GM19351 (cell line): ENCODE measurements at regions not wholly inside any gene's neighbourhood (a gene's known extent, or its start where the extent isn't known, plus 50 kb on each side); places are given as distances from the start of the nearest gene placed in this dataset.

Source experiments
- ATAC-seq: cut with Tn5 transposase; IDR thresholded peaks from one replicate; pipeline ENCODE4 v1.9.1; 2021; ENCODE audit warnings: mild to moderate bottlenecking, moderate library complexity; ENCODE audit not compliant: unreplicated experiment

DNA sequence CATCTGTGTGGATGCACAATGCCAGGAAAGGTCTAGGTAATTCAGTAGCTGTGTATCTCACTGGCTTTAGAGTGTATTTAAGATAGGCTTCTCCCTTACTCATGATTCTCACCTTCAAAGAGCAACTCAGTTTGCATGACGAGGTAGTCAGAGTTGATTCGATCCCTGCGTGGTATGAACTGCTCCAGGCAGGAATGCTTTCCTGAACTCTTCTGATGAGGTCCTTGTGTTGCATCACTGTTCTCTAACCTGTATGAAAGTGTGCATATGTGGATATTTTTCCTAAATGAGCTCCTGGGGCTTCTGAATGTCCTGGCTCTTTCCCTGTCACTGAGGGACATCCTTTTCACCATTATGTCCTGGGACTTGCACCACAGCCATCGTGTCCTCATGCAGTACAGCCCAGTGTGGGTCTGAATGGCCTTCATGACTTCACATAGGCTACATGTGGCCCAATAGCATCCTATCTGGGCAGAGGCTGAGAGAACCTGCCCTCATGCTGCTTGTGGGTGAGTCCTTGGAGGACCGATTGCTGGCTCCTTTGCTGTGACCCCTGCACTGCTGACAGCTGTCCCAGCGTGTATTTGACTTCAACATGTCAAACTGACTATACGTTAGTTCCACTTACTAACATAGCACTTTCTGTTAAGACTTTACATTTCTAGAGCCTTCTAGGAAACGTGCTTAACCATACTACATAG is 65.3 kb upstream of the WDR1 start:
- no peak for ATAC-seq

DNA sequence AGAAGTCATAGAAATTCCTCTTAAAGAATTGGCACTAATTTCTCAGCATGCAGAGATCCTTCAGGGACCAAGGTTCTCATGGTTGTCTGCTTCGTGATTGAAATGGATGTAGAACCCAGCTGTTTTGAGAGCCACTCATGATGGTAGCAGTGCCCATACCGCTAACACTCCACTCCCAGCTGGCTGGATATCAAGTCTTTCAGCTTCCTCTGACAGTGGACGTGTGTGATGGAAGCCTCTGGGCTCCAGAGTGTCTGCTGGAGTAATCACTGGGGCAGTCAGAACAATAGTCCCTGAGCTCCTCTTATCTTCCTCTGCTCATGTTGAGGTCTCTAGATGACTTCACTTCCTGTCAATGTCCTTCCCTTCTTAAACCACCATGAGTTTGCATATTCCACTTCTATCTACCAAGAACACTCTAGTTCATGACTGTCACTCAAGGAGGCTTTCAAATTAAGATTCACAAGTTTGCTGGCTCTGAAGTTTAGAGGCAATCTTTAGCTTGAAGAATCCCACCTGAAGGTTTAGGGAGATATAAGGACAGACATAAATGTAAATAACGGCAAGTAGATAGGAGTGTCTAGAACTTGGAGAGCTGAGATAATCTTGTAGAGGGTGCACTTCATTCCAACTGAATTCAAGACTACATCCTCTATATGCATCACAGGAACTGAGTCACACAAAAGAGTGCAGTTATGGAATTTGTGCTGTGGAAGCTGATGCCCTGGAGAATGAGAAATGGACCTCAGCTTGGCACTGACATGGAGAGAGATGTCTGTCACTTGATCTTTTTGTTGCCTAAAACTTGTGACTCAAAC is 64.5 kb upstream of the WDR1 start:
- ATAC-seq: peak; percentile 99

DNA sequence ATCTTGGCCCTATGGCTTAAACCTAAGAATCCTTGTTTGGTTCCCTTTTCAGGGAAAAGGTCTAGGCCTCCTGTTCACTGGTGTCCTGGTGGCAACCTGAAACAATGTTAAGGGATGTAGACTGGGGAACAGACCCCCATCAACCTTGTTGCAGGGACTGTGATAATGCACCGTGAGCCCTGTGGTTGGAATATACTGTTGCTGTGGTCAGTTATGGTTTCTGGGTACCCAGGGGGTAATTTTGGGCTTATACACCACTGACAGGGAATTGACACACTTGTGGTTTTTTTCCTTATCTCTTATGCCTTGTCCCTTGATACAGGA is 64.0 kb upstream of the WDR1 start:
- no peak for ATAC-seq

DNA sequence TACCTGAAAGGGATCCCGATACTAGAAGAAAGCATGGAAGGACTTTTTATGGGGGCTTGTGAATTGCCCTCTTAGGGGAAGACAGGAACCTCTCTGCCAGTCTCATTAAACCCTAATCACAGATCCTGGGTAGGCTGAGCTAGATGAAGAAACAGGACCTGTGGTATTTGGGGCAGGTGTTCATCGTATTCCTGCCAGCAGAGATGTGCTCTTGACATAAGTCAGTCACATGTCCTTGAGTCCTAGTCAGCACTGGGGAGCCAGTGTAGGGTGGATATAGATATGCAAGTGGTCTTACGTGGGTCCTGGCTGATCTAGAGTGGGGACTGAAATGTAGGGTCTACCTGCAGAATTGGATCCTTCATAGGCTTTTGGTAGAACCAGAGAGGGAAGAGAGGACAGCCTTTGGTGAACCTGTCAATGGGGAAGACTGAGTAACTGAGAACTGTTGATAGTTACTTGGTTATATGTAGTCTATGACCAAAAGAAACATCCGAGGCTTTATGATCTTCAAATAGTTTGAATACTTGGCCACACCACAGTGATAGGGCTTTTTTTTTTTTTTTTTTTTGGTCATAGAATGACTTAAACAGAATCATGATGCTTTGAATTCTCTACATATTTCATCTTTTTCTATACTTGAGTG is 63.5 kb upstream of the WDR1 start:
- no peak for ATAC-seq

DNA sequence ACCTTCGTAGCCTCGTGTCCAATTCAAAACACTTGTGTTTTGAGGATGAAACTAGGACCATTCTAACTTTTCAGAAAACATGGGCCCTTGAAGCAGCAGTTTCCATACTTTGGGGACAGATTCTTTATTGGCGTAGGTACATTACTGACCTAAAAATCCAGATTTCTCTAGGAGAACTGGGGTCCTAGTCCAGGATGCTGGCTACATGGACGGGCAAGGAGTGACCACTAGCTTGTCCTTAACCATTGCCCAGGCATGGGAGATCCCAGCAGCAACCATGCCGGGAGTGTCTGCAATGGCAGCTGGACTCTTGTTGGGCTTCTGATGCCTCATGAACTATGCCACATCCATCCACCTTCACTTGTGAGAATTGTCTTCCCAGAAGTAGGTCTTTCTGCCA is 62.2 kb upstream of the WDR1 start:
- ATAC-seq: no peak

DNA sequence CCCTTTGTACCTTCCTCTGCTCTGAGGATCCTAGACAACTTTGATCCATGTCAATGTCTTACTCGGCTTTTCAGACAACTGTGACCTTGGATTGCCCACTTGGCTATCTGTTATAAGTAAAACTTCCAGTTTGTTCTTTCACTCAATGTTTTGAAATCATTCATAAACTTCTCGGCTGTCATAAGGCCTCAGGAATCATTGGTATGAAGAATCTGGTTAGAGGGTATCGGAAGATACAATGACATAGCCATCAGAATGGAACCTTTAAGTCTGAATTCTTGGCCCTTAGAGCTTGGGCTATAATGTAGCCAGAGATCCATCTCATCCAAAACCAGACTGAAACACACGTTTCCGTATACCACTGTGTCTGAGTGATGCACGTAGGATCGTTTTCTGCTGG is 59.0 kb upstream of the WDR1 start:
- ATAC-seq: no peak

DNA sequence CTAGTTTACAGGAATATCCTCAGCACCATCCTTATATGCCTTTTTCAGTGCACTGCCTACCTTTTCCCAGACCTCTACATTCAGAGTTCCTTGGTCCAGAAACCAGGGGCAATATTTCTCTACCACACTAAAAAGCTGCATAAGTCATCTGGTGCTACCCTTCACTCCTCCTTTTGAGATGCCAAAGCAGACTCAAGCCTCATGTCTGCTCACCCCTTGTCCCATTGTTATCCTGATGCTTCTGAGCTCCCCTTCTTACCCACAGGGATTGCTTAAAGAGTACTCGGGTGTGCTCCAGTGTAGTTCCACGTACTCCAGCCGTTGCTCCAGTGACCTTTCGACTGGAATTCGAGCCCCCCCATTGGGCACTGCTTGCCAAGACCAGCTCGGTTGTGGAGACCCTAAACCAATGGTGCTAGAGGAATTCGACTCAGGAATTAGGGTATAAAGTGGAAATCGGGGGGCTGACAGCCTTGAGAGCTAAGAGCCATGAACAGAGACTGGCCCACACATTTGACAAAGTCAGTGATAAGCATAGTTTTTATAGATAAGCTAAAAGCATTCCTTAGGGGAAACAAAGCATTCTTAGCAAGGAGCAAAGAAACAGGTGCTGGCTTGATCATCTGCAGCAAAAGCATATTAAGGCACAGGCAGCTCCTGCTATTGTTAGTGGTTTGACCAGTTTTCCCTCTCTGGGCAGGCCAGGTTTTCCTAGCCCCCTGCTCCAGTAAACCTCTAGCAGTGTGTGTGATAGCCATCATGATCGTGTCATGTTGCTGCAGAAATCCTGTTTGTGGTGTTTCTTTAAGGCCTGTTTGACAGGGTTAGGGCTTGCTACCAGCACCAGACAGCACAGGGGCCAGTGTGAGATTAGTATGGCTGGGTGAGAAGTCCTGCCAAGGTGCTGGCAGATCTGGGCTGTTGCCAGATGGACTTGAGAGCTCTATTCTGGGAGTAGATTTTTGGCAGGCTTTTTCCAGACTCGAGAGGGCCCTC is 57.5 kb upstream of the WDR1 start:
- no peak for ATAC-seq

DNA sequence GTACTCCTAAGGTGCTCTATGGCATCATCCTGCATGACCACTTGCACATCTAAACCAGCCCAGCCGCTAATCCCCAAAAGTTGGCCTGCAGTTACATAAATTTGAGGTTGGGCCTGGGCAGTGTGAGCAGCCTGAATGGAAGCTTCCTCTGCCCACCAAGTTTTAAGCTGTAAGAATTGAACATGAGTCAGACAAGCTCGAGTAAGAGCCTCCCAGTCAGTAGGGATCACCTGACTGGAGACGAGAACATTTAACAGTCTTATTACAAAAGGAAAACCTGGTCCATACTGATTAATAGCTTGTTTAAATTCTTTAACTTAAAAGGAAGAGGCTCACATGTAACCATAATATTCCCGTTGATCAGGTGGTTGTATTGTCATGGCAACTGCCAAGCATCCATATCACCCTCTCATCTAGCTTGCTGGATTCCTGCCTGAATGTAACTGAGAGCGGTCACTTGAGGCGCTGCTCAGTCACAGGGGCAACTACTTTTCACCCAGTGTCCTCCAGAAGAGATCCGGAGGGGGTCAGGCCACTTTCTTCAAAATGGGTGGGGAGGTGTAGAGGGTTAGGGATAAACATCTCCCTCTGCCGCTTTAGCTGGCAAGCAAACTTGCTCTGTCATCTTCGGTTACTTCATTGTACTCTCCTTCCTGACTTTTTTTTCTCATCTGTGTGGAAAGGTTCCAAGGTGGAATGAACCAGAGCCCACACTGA is 56.6 kb upstream of the WDR1 start:
- ATAC-seq: no peak

DNA sequence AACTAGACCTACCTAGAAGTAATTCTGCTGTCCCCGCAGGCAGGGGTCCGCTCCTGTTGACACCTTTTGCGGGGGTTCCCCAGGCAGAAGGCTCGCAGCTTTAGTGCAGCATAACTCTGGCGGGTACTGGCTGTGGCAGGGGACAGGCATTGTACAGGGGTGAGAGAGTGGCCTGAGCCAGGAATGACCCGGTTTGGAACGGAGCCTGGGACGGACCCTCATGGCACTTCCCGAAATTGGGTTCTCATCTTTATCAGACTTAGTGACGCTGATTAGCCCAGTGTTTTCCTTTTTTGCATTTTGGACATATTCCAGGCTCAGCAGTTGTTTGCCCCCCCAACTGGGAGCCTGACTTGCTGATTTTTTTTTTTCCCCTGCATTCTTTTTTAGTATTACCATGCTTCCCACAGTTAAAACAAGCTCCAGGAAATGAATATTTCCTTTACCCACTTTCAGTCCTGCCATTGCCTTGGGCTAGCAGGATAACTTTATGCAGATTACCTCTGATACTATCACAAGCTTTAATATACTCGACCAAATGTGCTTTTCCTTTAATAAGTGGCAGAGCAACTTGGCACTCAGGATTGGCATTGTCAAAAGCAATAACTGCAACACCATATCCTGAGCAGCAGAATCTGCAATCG is 55.8 kb upstream of the WDR1 start:
- no peak for ATAC-seq

DNA sequence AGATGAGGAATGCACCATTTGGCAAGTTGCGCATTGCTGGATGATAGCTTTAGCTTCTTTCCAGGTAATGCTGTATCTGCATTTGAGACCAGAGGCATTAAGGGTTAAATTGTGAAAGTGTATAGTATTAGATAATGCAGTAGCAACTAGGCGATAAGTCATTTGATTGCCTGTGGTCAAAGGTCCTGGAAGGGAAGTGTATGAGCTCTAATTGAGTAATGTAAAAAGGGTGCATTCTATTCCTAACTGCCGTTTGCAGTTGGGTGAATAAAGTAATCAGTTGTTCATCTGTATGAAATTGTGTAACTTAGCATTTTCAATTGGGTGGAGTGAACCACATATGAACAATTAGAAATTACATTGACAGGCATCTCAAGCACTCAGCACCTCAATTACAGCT is 54.5 kb upstream of the WDR1 start:
- ATAC-seq: no peak

DNA sequence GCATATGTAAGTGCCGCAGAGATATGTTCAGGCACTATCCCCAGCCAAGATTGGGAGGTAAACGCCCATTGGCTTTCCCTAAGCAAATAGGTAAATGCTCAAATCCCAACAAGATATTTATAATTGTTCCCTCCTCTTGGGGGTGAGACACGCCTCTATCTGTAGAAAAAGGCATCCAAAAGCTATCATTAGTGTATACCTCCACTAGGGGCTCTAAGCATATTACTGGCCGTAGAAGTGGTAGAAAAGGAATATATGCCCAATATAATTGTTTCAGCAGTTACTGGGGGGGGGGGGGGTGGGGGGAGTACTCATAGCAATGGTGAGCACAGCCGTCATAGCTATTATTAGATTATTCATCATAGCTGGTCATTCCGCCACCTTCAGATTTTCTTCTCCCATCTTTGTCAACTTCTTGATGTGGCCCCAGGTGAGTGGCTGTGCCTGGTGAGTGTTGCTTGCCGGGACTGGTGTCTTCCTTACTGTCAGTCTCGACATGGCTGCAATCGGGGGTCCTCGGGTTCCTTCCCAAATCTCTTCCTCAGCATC is 53.3 kb upstream of the WDR1 start:
- no peak for ATAC-seq

DNA sequence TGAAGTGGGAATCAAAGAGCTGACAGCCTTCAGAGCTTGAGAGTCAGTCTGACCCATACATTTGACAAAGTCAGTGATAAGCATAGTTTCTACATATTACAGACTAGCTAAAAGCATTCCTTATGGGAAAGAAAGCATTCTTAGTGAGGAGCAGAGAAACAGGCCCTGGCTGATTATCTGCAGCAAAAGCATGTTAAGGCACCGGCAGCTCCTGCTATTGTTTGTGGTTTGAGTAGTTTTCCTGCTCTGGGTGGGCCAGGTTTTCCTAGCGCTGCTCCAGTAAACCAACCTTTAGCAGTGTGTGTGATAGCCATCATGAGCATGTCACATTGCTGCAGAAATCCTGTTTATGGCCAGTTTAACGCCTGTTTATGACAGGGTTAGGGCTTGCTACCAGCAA is 51.6 kb upstream of the WDR1 start:
- no peak for ATAC-seq

DNA sequence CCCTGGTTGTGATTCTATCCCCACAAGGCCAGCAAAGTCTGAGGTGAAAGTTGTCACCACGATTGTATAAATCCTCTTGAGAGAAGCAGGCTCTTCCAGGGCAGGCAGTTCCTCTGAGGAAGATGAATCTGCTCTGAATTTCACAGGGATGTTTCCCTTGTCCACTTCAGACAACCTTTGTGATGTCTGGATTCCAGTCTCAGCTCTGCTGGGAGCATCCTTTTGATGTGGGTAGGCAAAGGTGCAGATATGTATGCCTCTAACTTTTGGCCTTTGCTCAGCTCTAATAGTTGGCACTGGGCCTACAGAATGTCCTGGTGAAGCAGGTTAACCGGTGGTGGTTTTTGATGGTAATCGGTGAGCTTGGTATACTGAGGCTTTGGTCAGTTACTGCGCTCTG is 50.6 kb upstream of the WDR1 start:
- ATAC-seq: no peak
